Lower leg skin (tissue), 4 donors: ENCODE measurements at regions not wholly inside any gene's neighbourhood (a gene's known extent, or its start where the extent isn't known, plus 50 kb on each side); places are given as distances from the start of the nearest gene placed in this dataset.

Experiments
- DNase-seq, 2 donors: peaks; one replicate each; pipeline ENCODE4 v3.0.0-alpha.2; 2019; ENCODE audit warnings: low spot score in 2 of 2
- H3K4me3 ChIP-seq: fragments of 200-600 bp; sonication (generic); 2 replicates; pipeline ENCODE4 v1.5.1; 2017; ENCODE audit warnings: mild to moderate bottlenecking, low read depth; ENCODE audit not compliant: poor library complexity, severe bottlenecking
- POLR2A ChIP-seq, 2 donors: fragments of 450-650 bp; IDR thresholded peaks; one replicate each; pipeline ENCODE4 v1.6.1; 2016 to 2017; ENCODE audit warnings: antibody characterized with exemption in 2 of 2, mild to moderate bottlenecking in 1 of 2, moderate library complexity in 1 of 2
- WGBS, 2 donors: methylation state at CpG; one replicate each; pipeline ENCODE4 v1.1.5; 2018; 5-methylcytosine and 5-hydroxymethylcytosine counted together
- intact Hi-C: fragments of 100-400 bp; cut with DNase I; formaldehyde crosslinking; loops from one replicate; pipeline ENCODE4 v1.15.0; 2023; ENCODE audit warnings: low total_unique reads
- TF ChIP-seq, protein P1 (sequence below), 3 donors: fragments of 450-650 bp; IDR thresholded peaks; one replicate each; pipeline ENCODE4 v1.5.1; 2016; ENCODE audit warnings: antibody characterized with exemption in 3 of 3, mild to moderate bottlenecking in 3 of 3, moderate library complexity in 2 of 3

GRCh38 chr5:74340476-74340875, 300.1 kb downstream of the ENC1 start:
- WGBS, 2 donors: 90 to 93% methylated on average over 5 of the region's 5 CpGs
- no peak overlapping the region for H3K4me3 ChIP-seq
- TF ChIP-seq POLR2A (IDR thresholded peaks at IDR 0.05): no peak
- TF ChIP-seq, protein P1, sequence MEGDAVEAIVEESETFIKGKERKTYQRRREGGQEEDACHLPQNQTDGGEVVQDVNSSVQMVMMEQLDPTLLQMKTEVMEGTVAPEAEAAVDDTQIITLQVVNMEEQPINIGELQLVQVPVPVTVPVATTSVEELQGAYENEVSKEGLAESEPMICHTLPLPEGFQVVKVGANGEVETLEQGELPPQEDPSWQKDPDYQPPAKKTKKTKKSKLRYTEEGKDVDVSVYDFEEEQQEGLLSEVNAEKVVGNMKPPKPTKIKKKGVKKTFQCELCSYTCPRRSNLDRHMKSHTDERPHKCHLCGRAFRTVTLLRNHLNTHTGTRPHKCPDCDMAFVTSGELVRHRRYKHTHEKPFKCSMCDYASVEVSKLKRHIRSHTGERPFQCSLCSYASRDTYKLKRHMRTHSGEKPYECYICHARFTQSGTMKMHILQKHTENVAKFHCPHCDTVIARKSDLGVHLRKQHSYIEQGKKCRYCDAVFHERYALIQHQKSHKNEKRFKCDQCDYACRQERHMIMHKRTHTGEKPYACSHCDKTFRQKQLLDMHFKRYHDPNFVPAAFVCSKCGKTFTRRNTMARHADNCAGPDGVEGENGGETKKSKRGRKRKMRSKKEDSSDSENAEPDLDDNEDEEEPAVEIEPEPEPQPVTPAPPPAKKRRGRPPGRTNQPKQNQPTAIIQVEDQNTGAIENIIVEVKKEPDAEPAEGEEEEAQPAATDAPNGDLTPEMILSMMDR (IDR thresholded peaks at IDR 0.05): no peak
- DNase-seq: no peak
- intact Hi-C loops: no loop called here

DNA sequence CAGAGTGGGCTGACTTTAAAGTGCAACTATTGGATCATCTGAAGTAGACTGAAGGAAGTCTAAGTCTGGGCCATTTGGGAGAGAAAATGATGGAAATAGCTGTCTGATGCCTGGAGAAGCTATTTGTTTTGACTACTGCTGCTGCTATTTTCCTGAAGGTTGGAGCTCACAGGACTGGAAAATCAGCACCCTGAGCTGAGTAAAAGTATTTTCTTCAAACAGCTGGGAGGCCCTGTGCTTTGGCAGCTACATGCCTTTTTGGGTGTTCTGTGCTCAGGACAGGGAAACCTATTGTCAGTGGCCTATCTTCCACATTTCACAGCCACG, 302.6 kb downstream of the ENC1 start:
- TF ChIP-seq, protein P1 (IDR thresholded peaks at IDR 0.05): no peak
- TF ChIP-seq POLR2A (IDR thresholded peaks at IDR 0.05): no peak
- no peak overlapping the region for H3K4me3 ChIP-seq
- 91 to 97% methylated on average over 1 of the region's 1 CpG for WGBS, 2 donors
- intact Hi-C loops: no loop called here
- DNase-seq: no peak

DNA sequence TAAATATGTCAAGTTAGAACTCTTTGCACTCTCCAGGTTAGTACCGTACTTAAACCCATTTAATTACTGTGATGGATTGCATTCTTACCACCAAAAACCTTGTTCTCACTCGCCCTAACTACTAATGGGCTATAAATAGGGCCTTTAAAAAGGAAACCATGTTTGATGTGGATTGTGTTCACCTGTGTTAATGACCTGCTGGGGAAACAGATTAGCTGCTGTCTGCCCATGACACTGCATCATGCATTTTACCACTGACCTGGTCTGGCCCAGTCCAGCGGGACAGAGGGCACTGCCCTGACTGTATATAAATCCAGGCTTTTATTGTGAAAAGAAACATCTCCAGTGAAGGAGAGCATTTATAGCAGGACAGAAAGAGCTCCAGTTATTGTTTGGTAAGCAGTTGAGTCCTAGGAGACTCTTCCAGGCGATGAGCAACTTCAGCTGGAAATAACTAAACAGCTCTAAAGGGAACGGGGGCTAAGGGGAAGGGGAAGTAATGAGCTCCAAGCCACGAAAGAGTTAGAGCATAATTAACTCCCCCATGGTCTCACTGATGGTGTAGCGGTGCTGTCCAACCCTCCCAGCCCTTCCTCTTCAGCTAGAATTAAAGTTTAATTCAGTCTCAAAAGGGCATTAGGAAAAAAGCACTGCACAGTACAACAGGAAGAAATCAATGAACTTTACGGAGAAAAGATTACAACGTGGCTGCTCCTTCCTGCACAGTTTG, 303.1 kb downstream of the ENC1 start:
- no peak for TF ChIP-seq POLR2A (IDR thresholded peaks at IDR 0.05)
- TF ChIP-seq, protein P1 (IDR thresholded peaks at IDR 0.05): no peak
- no peak for DNase-seq
- WGBS, 2 donors: 51 to 53% methylated on average over 9 of the region's 9 CpGs
- intact Hi-C loops: no loop called here
- H3K4me3 ChIP-seq: no peak overlapping the region

DNA sequence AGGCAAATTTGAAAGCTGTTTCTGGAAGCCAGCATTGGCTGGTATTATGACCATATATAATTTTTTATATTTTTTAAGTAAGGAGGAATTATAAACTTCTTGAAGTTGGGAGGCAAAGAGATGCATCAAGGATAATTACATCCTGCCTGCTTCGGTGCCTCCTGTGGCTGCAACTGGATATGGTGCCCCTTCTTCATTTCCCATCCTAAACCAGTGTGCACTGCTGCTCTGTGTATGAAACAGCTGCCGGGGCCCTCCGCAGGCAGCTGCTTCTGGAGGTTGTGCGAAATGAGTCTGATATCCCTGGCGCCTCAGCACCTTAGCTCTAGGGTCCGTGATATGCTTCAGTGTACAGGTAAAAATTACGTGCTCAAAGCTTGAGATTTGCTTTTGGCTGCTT, 304.2 kb downstream of the ENC1 start:
- DNase-seq: no peak
- no peak overlapping the region for H3K4me3 ChIP-seq
- TF ChIP-seq POLR2A (IDR thresholded peaks at IDR 0.05): no peak
- TF ChIP-seq, protein P1 (IDR thresholded peaks at IDR 0.05): no peak
- 88 to 95% methylated on average over 7 of the region's 7 CpGs for WGBS, 2 donors
- intact Hi-C loops: no loop called here

- no peak for DNase-seq
- H3K4me3 ChIP-seq: no peak overlapping the region
- TF ChIP-seq, protein P1 (IDR thresholded peaks at IDR 0.05): no peak
- no peak for TF ChIP-seq POLR2A (IDR thresholded peaks at IDR 0.05)
- intact Hi-C loops: no loop called here
- WGBS, 2 donors: 67 to 78% methylated on average over 5 of the region's 5 CpGs
Observed at GRCh38 chr5:74334762-74335384, 305.7 kb downstream of the ENC1 start.
